ENCODE measurements at regions not wholly inside any gene's neighbourhood (a gene's known extent, or its start where the extent isn't known, plus 50 kb on each side); places are given as distances from the start of the nearest gene placed in this dataset.

DNA sequence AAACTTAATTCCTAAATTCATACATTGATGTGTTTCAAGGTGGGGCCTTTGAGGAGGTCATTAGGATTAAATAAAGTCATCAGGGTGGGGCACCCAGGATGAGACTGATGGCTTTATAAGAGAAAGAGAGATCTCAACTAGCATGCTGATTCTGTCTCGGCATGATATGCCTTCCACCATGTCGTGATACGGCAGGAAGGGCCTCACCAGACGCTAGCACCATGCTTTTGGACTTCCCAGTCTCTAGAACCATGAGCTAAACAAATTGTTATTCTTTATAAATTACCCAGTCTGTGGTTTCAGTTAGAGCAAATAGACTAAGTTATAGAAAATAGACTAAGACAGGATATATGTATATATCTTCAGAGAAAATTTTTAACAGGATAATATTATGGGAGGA, 759.6 kb downstream of the MED13L start:
- Histone ChIP-seq H3K9ac (replicated peaks in 1 of 4; ENCODE audit: extremely low read depth in 1 of 4, low read depth in 3 of 4, low read length in 3 of 4) (no peak overlapping the region), H3K56ac (replicated peaks; ENCODE audit: insufficient read length, low read depth, low read length) (no peak overlapping the region), H3K9me3 (ENCODE audit: insufficient read depth in 2 of 2, low read depth in 1 of 2, low read length in 1 of 2) (peaks cover 12 to 15% of the 10 kb centered on the region in 2 experiments), H2BK15ac (ENCODE audit: low read length) (no peak overlapping the region), H3K36me3 (ENCODE audit: control insufficient read depth in 2 of 4, insufficient read depth in 4 of 4, low read length in 3 of 4) (no peaks in the 10 kb centered on the region; a peak in 1 of 8 replicates), H4K20me1 (replicated peaks in 1 of 2; ENCODE audit: control insufficient read depth in 1 of 2, insufficient read depth in 2 of 2, low read length in 2 of 2) (no peaks in the 10 kb centered on the region), H2BK20ac (ENCODE audit: low read length) (no peak overlapping the region), H4K91ac (replicated peaks; ENCODE audit: insufficient read length, low read length) (no peak overlapping the region), H4K5ac (ENCODE audit: insufficient read length, low read depth, low read length) (no peak overlapping the region), H3K4ac (replicated peaks; ENCODE audit: insufficient read length, low read depth, low read length) (no peak overlapping the region), H3K23ac (ENCODE audit: insufficient read length) (no peak overlapping the region), H3K18ac (ENCODE audit: extremely low read depth, low read length) (no peak overlapping the region), H2BK12ac (ENCODE audit: low read depth, low read length) (no peak overlapping the region), H2BK5ac (ENCODE audit: low read depth, low read length) (no peak overlapping the region), H3K27me3 (replicated peaks in 1 of 4; ENCODE audit: control insufficient read depth in 3 of 4, extremely low read depth in 1 of 4, insufficient read depth in 3 of 4, low read length in 3 of 4) (no peaks in the 10 kb centered on the region; a peak in 1 of 7 replicates), H3K14ac (ENCODE audit: insufficient read length) (no peak overlapping the region), H3K4me3 (ENCODE audit: extremely low read depth in 1 of 4, insufficient read depth in 2 of 4, low read depth in 3 of 4, low read length in 4 of 4) (no peak overlapping the region), H3K79me2 (ENCODE audit: control insufficient read depth in 1 of 2, insufficient read depth in 2 of 2, low read length in 2 of 2) (no peaks in the 10 kb centered on the region), H2AFZ (ENCODE audit: low read length) (no peak overlapping the region), H3K4me1 (replicated peaks in 1 of 4; ENCODE audit: control insufficient read depth in 3 of 4, insufficient read depth in 4 of 4, low read length in 3 of 4) (peaks cover 3 to 10% (median 7%) of the 10 kb centered on the region in 4 experiments; a peak in 6 of 7 replicates), H3K27ac (ENCODE audit: low read depth, low read length) (no peak overlapping the region), H3K79me1 (ENCODE audit: low read depth, low read length) (no peaks in the 10 kb centered on the region), H2AK5ac (ENCODE audit: low read depth, low read length) (no peak overlapping the region), H3K4me2 (ENCODE audit: insufficient read depth in 1 of 2, low read depth in 2 of 2, low read length in 2 of 2) (no peak overlapping the region), H4K8ac (ENCODE audit: extremely low read depth, insufficient read depth, low read length) (no peak overlapping the region), H3K23me2 (ENCODE audit: low read depth, low read length) (no peaks in the 10 kb centered on the region), H2BK120ac (replicated peaks; ENCODE audit: low read depth, low read length) (no peak overlapping the region)
- DNase-seq (ENCODE audit: low read depth in 1 of 2, low spot score in 2 of 2) (no peak), FAIRE-seq (no peak)
- 97% methylated on average over 4 of the region's 4 CpGs; no CpG with 5 or more reads in 1 of the 2 experiments for WGBS, 2 experiments (ENCODE audit: extremely low coverage in 1 of 2, insufficient coverage in 1 of 2, insufficient read length in 1 of 2, insufficient replicate concordance in 2 of 2, low coverage in 1 of 2, low lambda C conversion rate in 2 of 2, missing lambda C conversion rate in 1 of 2)
- ChIA-PET CTCF (ENCODE audit: partially characterized antibody) (interaction anchor here (1.2 kb wide), 1 partner anchor 25 kb away, joined by 3 read pairs; no protein-coding TSS in a partner anchor), POLR2A (ENCODE audit: partially characterized antibody) (no interaction called here)
- no peak for TF ChIP-seq GABPA (IDR thresholded peaks at IDR 0.05; ENCODE audit: borderline replicate concordance, insufficient read depth, low read length)
- no peak for TF ChIP-seq HDAC6 (IDR thresholded peaks at IDR 0.05; ENCODE audit: low read depth, low read length)
- no peak for TF ChIP-seq ATF2 (IDR thresholded peaks at IDR 0.05; ENCODE audit: low read length)
- TF ChIP-seq RAD21 (IDR thresholded peaks at IDR 0.05 in 1 of 2, conservative IDR thresholded peaks at IDR 0.05 in 1 of 2; ENCODE audit: low read depth in 2 of 2, low read length in 2 of 2), result no peak
- TF ChIP-seq FOSL1 (IDR thresholded peaks at IDR 0.05; ENCODE audit: insufficient read depth, low read depth, low read length), result no peak
- no peak for TF ChIP-seq RNF2 (IDR thresholded peaks at IDR 0.05; ENCODE audit: borderline replicate concordance, low read depth, low read length, missing control alignments, poor library complexity, severe bottlenecking)
- TF ChIP-seq KDM4A (IDR thresholded peaks at IDR 0.05; ENCODE audit: low read depth, low read length, severe bottlenecking), result no peak
- no peak for TF ChIP-seq ZNF274 (IDR thresholded peaks at IDR 0.05; ENCODE audit: borderline replicate concordance, extremely low read depth, low read length)
- no peak for TF ChIP-seq SAP30 (IDR thresholded peaks at IDR 0.05; ENCODE audit: insufficient read depth, insufficient replicate concordance, low read length)
- no peak for TF ChIP-seq TCF12 (IDR thresholded peaks at IDR 0.05; ENCODE audit: low read depth, low read length)
- no peak for TF ChIP-seq TAF1 (IDR thresholded peaks at IDR 0.05; ENCODE audit: low read depth, low read length)

Data from H1 (cell line).